ENCODE measurements at regions not wholly inside any gene's neighbourhood (a gene's known extent, or its start where the extent isn't known, plus 50 kb on each side); places are given as distances from the start of the nearest gene placed in this dataset.

DNA sequence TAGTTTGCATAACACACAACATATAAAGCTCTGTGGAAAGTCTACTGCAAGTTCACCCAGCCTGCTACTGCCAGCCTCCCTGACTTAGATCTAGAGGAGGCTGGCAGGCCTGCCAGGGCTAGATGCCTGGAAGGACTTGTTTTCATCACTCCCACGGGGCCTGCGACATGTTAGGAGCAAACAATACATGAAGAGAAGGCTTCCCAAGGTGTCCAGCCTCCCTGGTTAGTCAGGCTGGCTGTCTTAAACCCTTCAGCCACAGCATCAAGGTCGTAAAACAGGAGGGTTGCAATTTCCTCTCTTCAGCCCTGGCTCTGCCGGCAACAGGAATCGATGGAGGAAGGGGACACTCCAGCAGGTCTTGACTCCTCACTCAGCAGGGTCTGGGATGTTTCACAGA lies 104.5 kb downstream of the NGF start:
- Histone ChIP-seq H3K27ac (no peak overlapping the region), H3K36me3 (no peaks in the 10 kb centered on the region), H3K4me1 (no peaks in the 10 kb centered on the region), H3K27me3 (no peaks in the 10 kb centered on the region), H3K9me3 (replicated peaks) (no peaks in the 10 kb centered on the region; the same call in 1 of the 2 replicates), H3K4me3 (no peak overlapping the region)
- no peak for DNase-seq

GRCh38 chr1:115230281-115230680 lies 107.8 kb downstream of the NGF start:
- no peak overlapping the region for H3K4me3 ChIP-seq
- H3K27ac ChIP-seq = no peak overlapping the region
- no peak for DNase-seq
- no peaks in the 10 kb centered on the region for H3K27me3 ChIP-seq
- no peaks in the 10 kb centered on the region for H3K4me1 ChIP-seq
- H3K36me3 ChIP-seq = no peaks in the 10 kb centered on the region
- H3K9me3 ChIP-seq (replicated peaks) = no peaks in the 10 kb centered on the region; the same call in 1 of the 2 replicates

DNA sequence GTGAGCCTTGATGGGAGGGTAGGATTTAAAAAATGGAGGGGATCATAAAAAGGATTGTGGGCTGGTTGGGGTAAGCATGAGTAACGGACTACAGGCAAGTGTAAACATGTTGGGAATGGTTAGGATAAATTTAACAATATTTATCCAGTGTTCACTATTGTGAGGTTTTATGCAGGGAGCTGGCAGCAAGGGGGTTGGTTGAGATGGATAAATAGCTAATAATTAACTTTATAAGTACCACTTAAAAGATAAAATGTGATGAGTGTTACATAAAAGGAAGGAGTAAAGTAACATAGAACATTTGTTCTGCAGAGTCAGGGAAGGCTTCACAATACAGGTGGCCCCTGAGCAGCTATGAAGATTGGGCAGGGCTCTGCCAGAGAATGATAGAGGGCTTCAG lies 109.0 kb downstream of the NGF start:
- no peak for DNase-seq
- Histone ChIP-seq H3K4me1 (no peaks in the 10 kb centered on the region), H3K4me3 (no peak overlapping the region), H3K27me3 (no peaks in the 10 kb centered on the region), H3K27ac (no peak overlapping the region), H3K9me3 (replicated peaks) (no peaks in the 10 kb centered on the region; the same call in 1 of the 2 replicates), H3K36me3 (no peaks in the 10 kb centered on the region)

DNA sequence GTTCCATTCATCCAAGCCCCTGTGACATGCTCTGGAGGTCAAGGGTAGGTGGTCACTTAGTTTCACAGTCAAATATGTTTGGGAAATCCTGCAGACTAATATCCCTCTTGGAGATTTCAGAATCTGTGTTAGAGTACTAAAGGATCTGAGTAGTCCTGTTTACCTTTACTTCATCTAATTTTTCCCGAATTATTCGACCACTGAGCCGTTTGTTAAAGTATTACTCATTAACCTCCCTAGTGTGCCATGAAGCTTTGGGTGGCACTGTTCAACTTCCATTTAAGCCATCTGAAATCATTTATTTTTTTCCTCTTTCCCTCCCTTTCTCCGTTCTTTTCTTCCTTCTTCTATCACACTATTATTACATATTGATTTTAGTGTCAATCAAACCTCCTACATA lies 109.9 kb downstream of the NGF start:
- H3K9me3 ChIP-seq (replicated peaks) = no peaks in the 10 kb centered on the region; the same call in 1 of the 2 replicates
- no peak for DNase-seq
- no peak overlapping the region for H3K27ac ChIP-seq
- no peak overlapping the region for H3K4me3 ChIP-seq
- H3K4me1 ChIP-seq = no peaks in the 10 kb centered on the region
- H3K27me3 ChIP-seq = no peaks in the 10 kb centered on the region
- no peaks in the 10 kb centered on the region for H3K36me3 ChIP-seq

- no peak for DNase-seq
- Histone ChIP-seq H3K36me3 (no peaks in the 10 kb centered on the region), H3K9me3 (replicated peaks) (no peaks in the 10 kb centered on the region; the same call in 1 of the 2 replicates), H3K27me3 (no peaks in the 10 kb centered on the region), H3K4me3 (no peak overlapping the region), H3K4me1 (no peaks in the 10 kb centered on the region), H3K27ac (no peak overlapping the region)
These were observed 110.5 kb downstream of the NGF start for GRCh38 chr1:115227346-115228082.

- no peak for DNase-seq
- H3K27me3 ChIP-seq = no peaks in the 10 kb centered on the region
- H3K27ac ChIP-seq = no peak overlapping the region
These were observed 111.9 kb downstream of the NGF start for GRCh38 chr1:115225993-115226685.

GRCh38 chr1:115224636-115225035 lies 113.4 kb downstream of the NGF start:
- DNase-seq = no peak
- Histone ChIP-seq H3K4me1 (no peaks in the 10 kb centered on the region), H3K36me3 (no peaks in the 10 kb centered on the region), H3K27ac (no peak overlapping the region), H3K4me3 (no peak overlapping the region), H3K27me3 (no peaks in the 10 kb centered on the region), H3K9me3 (replicated peaks) (no peaks in the 10 kb centered on the region; the same call in 1 of the 2 replicates)

More at GRCh38 chr1:115225993-115226685, 111.9 kb downstream of the NGF start:
- Histone ChIP-seq H3K9me3 (replicated peaks) (no peaks in the 10 kb centered on the region; the same call in 1 of the 2 replicates), H3K4me1 (no peaks in the 10 kb centered on the region), H3K36me3 (no peaks in the 10 kb centered on the region), H3K4me3 (no peak overlapping the region)

DNA sequence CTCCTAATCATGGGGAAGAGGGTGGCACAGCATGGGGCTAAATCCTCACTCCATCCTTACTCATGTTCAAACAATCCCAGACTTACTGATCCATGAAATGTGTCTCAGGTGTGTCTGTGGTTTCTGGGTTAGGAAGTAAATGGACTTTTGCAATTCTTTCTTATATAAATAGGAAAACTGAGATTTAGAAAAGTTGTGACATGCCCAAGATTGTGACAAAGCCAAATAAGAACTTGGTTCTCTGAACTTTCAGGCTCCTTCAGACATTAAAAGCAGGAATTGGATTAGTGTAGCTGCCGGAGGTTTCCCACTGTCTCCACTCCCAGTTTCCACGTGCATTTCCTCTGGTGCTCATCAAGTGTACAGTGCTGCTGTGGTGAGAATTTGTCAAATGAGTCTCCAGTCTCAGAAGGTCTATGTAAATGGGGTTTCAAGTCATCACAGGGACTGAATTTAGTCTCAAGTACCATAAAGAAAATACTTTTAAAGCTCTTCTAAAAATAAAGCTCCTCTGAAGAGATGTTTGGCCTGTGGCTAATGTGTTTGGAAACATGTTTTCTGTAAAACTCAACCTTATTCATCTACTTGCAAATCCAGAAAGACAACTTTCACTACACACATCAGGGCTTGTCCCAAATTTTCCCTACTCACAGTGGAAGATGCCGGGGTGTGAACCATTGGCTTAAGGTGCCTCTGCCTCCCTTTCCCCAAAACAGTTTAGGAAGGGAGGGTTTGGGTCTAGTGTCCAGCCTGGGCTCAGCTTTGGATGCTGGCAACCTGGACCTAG lies 115.2 kb downstream of the NGF start:
- Histone ChIP-seq H3K4me3 (no peak overlapping the region), H3K4me1 (no peaks in the 10 kb centered on the region), H3K27me3 (no peaks in the 10 kb centered on the region), H3K36me3 (no peaks in the 10 kb centered on the region), H3K27ac (no peak overlapping the region), H3K9me3 (replicated peaks) (no peaks in the 10 kb centered on the region)
- no peak for DNase-seq

- no peaks in the 10 kb centered on the region for H3K27me3 ChIP-seq
- no peaks in the 10 kb centered on the region for H3K4me1 ChIP-seq
- no peak for DNase-seq
- H3K4me3 ChIP-seq = no peak overlapping the region
- H3K36me3 ChIP-seq = no peaks in the 10 kb centered on the region
- no peak overlapping the region for H3K27ac ChIP-seq
- no peaks in the 10 kb centered on the region for H3K9me3 ChIP-seq (replicated peaks)
These were observed 117.4 kb downstream of the NGF start for GRCh38 chr1:115220340-115221270.

- no peak for DNase-seq
- H3K36me3 ChIP-seq = no peaks in the 10 kb centered on the region
- no peaks in the 10 kb centered on the region for H3K27me3 ChIP-seq
- no peaks in the 10 kb centered on the region for H3K9me3 ChIP-seq (replicated peaks)
- H3K27ac ChIP-seq = no peak overlapping the region
- H3K4me1 ChIP-seq = no peaks in the 10 kb centered on the region
- H3K4me3 ChIP-seq = no peak overlapping the region
These were observed 118.1 kb downstream of the NGF start for GRCh38 chr1:115219927-115220326.

DNA sequence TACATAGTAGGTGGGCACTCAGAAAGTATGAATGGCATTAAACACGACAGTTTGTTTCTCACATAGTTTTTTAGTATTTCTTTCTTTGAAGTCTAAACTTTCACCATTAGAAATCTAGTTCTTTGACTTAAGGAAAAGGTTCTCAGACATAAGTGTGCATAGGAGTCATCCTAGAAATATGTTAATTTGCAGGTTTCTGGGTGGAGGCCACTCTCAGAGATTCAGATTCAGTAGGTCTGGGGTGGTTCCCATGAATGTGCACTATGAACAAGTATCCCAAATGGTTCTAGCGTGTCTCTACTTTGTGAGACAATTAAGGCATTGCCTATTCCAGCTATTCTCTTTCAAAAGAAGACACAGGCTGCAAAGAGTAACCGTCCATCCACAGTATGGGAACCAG lies 119.3 kb downstream of the NGF start:
- Histone ChIP-seq H3K27me3 (no peaks in the 10 kb centered on the region), H3K4me3 (no peak overlapping the region), H3K9me3 (replicated peaks) (no peaks in the 10 kb centered on the region), H3K27ac (no peak overlapping the region), H3K36me3 (no peaks in the 10 kb centered on the region), H3K4me1 (no peaks in the 10 kb centered on the region)
- no peak for DNase-seq

DNA sequence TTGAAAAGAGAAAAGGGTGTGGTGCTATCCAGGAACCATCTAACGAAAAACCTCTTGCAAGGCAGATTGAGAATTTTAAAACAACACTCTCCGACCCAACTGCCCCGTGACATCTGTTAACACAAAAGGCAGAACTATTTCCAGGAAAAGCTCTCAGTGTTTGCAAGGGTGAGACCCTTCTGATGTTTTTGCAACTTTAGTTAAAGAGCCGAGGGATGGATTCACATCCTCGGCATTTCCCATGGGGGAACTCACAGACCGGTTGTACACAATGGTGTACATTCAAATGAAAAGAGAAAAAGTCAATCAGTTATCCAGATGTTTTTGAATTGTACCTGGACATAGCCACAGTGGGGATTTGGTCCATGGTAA lies 120.0 kb downstream of the NGF start:
- H3K9me3 ChIP-seq (replicated peaks) = no peaks in the 10 kb centered on the region
- DNase-seq = no peak
- no peaks in the 10 kb centered on the region for H3K36me3 ChIP-seq

GRCh38 chr1:115217150-115218033 lies 120.7 kb downstream of the NGF start:
- no peaks in the 10 kb centered on the region for H3K27me3 ChIP-seq
- no peaks in the 10 kb centered on the region for H3K9me3 ChIP-seq (replicated peaks)
- no peaks in the 10 kb centered on the region for H3K36me3 ChIP-seq
- no peak for DNase-seq
- no peak overlapping the region for H3K4me3 ChIP-seq
- no peaks in the 10 kb centered on the region for H3K4me1 ChIP-seq
- H3K27ac ChIP-seq = no peak overlapping the region

More for the DNA sequence above, 120.0 kb downstream of the NGF start:
- Histone ChIP-seq H3K27ac (no peak overlapping the region), H3K4me1 (no peaks in the 10 kb centered on the region), H3K27me3 (no peaks in the 10 kb centered on the region), H3K4me3 (no peak overlapping the region)

Measured in SJCRH30 (cell line).